PC-3 (cell line): ENCODE measurements at regions not wholly inside any gene's neighbourhood (a gene's known extent, or its start where the extent isn't known, plus 50 kb on each side); places are given as distances from the start of the nearest gene placed in this dataset.

Source experiments
- CTCF ChIP-seq: fragments of 300-600 bp; sonication (generic); conservative IDR thresholded peaks from 2 replicates; pipeline ENCODE4 v1.5.1; 2017; ENCODE audit warnings: antibody characterized with exemption, low read depth, mild to moderate bottlenecking, low read length
- EZH2 ChIP-seq: fragments of 300-600 bp; sonication (generic); IDR thresholded peaks from one replicate; pipeline ENCODE4 v1.6.1; 2017; ENCODE audit warnings: antibody characterized with exemption, mild to moderate bottlenecking, low read length; ENCODE audit not compliant: unreplicated experiment
- EZH2phosphoT487 ChIP-seq: fragments of 300-600 bp; sonication (generic); IDR thresholded peaks from 2 replicates; pipeline ENCODE4 v1.6.1; 2018; ENCODE audit warnings: mild to moderate bottlenecking, antibody characterized with exemption, low read length, borderline replicate concordance

- TF ChIP-seq EZH2 (no peak), CTCF (no peak), EZH2phosphoT487 (no peak)
Measured at GRCh38 chr18:44153981-44154380, 526.7 kb upstream of the SETBP1 start.
